ENCODE measurements at regions not wholly inside any gene's neighbourhood (a gene's known extent, or its start where the extent isn't known, plus 50 kb on each side); places are given as distances from the start of the nearest gene placed in this dataset.
A peak's percentile ranks its signal among the peaks of the same experiment; 100 is the strongest.

- no peak for DNase-seq
Observed at GRCh38 chr3:187906416-187906815, 161.1 kb upstream of the BCL6 start.

GRCh38 chr3:187906920-187907319 lies 161.7 kb upstream of the BCL6 start:
- no peak for DNase-seq

GRCh38 chr3:187909866-187910265 lies 164.6 kb upstream of the BCL6 start:
- DNase-seq, result no peak

GRCh38 chr3:187912007-187912406 lies 166.7 kb upstream of the BCL6 start:
- DNase-seq, result no peak

- no peak for DNase-seq
Observed at GRCh38 chr3:187913617-187914033, 168.4 kb upstream of the BCL6 start.

GRCh38 chr3:187914231-187914630 lies 169.0 kb upstream of the BCL6 start:
- DNase-seq, result no peak

- DNase-seq, result no peak
Observed at GRCh38 chr3:187916072-187916471, 170.8 kb upstream of the BCL6 start.

GRCh38 chr3:187918081-187918644 lies 172.9 kb upstream of the BCL6 start:
- no peak for DNase-seq

- DNase-seq, result peak; percentile 24 to 70
Observed at GRCh38 chr3:187919048-187919447, 173.8 kb upstream of the BCL6 start.

- DNase-seq, result peak in 1 of 2 experiments; percentile 9
Observed at GRCh38 chr3:187919544-187919943, 174.3 kb upstream of the BCL6 start.

- DNase-seq, result no peak
Observed at GRCh38 chr3:187920030-187920429, 174.8 kb upstream of the BCL6 start.

GRCh38 chr3:187920913-187921312 lies 175.6 kb upstream of the BCL6 start:
- DNase-seq, result no peak

GRCh38 chr3:187921391-187922074 lies 176.3 kb upstream of the BCL6 start:
- DNase-seq, result no peak

GRCh38 chr3:187922704-187923416 lies 177.6 kb upstream of the BCL6 start:
- peak in 1 of 2 experiments; percentile 22 for DNase-seq

GRCh38 chr3:187924651-187925050 lies 179.4 kb upstream of the BCL6 start:
- DNase-seq, result no peak

GRCh38 chr3:187925326-187925725 lies 180.1 kb upstream of the BCL6 start:
- no peak for DNase-seq

GRCh38 chr3:187926620-187927019 lies 181.4 kb upstream of the BCL6 start:
- no peak for DNase-seq

GRCh38 chr3:187927565-187927964 lies 182.3 kb upstream of the BCL6 start:
- DNase-seq, result no peak

GRCh38 chr3:187929112-187929816 lies 184.0 kb upstream of the BCL6 start:
- no peak for DNase-seq

GRCh38 chr3:187930021-187930420 lies 184.8 kb upstream of the BCL6 start:
- no peak for DNase-seq

GRCh38 chr3:187931101-187931500 lies 185.8 kb upstream of the BCL6 start:
- no peak for DNase-seq

GRCh38 chr3:187931770-187932278 lies 186.6 kb upstream of the BCL6 start:
- DNase-seq, result no peak

GRCh38 chr3:187932530-187932929 lies 187.3 kb upstream of the BCL6 start:
- no peak for DNase-seq

Data from stimulated activated CD4-positive, alpha-beta T cell treated with anti-CD3 and anti-CD28 coated beads, Interleukin-4, amount 100 ng/mL, for 4 hours (primary cell).